SJCRH30 (cell line): ENCODE measurements at regions not wholly inside any gene's neighbourhood (a gene's known extent, or its start where the extent isn't known, plus 50 kb on each side); places are given as distances from the start of the nearest gene placed in this dataset.

Source experiments
- DNase-seq, 2 experiments: peaks; one replicate each; pipeline ENCODE4 v3.0.0-alpha.2; 2015 to 2020
- H3K27ac ChIP-seq: fragments of 250-450 bp; sonication (Bioruptor Pico); 2 replicates; pipeline ENCODE4 v1.5.1; 2020; ENCODE audit warnings: mild to moderate bottlenecking, moderate library complexity
- H3K27me3 ChIP-seq: fragments of 250-450 bp; sonication (Bioruptor Pico); 2 replicates; pipeline ENCODE4 v1.5.1; 2020; ENCODE audit warnings: mild to moderate bottlenecking, moderate library complexity
- H3K36me3 ChIP-seq: fragments of 250-450 bp; sonication (Bioruptor Pico); 2 replicates; pipeline ENCODE4 v1.5.1; 2020; ENCODE audit warnings: mild to moderate bottlenecking, moderate library complexity
- H3K4me1 ChIP-seq: fragments of 250-450 bp; sonication (Bioruptor Pico); 2 replicates; pipeline ENCODE4 v1.5.1; 2020; ENCODE audit warnings: mild to moderate bottlenecking, moderate library complexity
- H3K4me3 ChIP-seq: fragments of 250-450 bp; sonication (Bioruptor Pico); 2 replicates; pipeline ENCODE4 v1.5.1; 2020; ENCODE audit warnings: mild to moderate bottlenecking, moderate library complexity
- H3K9me3 ChIP-seq: fragments of 250-450 bp; sonication (Bioruptor Pico); replicated peaks from 2 replicates; pipeline ENCODE4 v1.5.1; 2020; ENCODE audit warnings: mild to moderate bottlenecking, moderate library complexity

DNA sequence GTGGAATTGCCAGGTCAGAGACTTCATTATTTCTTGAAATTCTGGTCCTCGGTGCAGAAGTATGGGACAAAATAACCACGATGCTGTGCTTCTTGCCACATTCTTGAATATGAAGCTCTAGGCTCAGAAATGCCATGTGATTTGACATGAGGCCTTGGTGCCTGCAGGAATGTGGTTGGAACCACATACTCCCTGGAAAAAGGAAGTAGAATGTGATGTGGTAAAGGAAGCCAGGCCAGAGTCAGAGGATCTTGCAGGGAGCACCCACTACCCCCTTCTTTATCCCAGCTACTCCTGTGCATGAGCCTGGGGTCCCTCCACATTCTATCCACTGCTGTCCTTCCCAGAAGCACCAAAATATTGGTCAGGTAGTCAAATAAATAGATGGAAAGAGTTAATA lies 80.9 kb downstream of the FOXD1 start:
- H3K4me3 ChIP-seq, result no peak overlapping the region
- DNase-seq, result no peak
- peaks cover 9% of the 10 kb centered on the region; the same call in 1 of the 2 replicates for H3K27me3 ChIP-seq
- no peak overlapping the region for H3K27ac ChIP-seq
- H3K4me1 ChIP-seq, result no peaks in the 10 kb centered on the region
- no peaks in the 10 kb centered on the region for H3K36me3 ChIP-seq
- no peaks in the 10 kb centered on the region for H3K9me3 ChIP-seq

DNA sequence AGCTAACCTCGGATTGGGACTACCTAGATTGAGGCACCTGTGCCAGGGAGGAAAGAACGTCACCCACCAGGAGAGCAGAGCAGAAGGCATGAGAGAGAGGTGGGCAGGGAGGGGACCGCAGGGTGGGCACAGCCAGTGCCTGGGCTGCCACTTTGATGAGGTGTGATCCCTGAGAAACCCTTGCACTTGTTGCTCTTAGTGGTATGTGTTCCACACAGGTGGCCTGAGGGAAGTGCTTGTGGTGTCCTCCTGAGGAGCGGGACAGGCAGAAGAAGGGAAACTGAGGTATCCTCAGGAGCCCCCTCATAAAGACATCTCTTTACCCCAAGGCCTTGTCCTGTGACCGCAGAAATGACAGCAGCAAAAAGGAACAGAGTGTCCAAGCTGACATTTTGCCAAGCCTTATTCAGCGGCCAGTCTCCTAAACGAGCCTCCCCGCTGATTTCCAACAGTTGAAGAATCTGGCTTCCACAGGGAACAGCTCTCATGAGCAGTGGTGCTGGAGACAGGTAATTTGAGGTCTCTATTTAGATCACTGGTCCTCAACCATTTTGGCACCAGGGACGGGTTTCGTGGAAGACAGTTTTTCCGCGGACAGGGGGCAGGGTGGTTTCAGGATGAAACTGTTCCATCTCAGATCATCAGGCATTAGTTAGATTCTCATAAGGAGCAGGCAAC lies 82.4 kb downstream of the FOXD1 start:
- H3K9me3 ChIP-seq, result no peaks in the 10 kb centered on the region
- H3K27ac ChIP-seq, result no peak overlapping the region
- H3K36me3 ChIP-seq, result no peaks in the 10 kb centered on the region
- H3K4me1 ChIP-seq, result no peaks in the 10 kb centered on the region
- DNase-seq, result no peak
- H3K27me3 ChIP-seq, result peaks cover 9% of the 10 kb centered on the region; the same call in 1 of the 2 replicates
- H3K4me3 ChIP-seq, result no peak overlapping the region

DNA sequence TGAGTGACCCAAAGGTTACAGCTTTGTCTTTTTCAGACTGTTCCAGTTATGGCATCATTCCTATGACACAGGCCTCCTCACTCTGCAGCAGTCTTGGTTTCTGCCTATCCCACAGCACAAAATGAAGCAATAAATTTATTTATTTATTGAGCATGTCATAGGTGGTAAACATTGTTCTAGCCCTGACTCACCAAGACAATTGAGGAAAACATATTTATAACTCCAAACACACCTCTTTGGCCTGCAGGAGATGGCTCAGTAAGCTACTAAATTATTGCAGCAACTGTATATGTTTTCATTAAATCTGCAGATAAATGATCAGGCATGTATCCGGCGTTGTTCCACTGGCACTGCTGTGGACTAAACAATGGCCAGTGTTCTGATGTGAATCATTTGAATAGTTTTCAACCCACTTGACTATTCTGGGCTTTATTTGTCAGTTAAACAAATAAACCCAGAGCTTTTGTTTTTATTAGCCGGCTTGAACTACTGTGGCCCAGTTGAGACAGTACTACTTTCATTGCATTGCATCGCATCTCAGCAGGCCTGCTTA lies 83.2 kb downstream of the FOXD1 start:
- Histone ChIP-seq H3K27ac (no peak overlapping the region), H3K9me3 (no peaks in the 10 kb centered on the region), H3K27me3 (peaks cover 4% of the 10 kb centered on the region; the same call in 1 of the 2 replicates), H3K4me1 (no peaks in the 10 kb centered on the region), H3K36me3 (no peaks in the 10 kb centered on the region), H3K4me3 (no peak overlapping the region)
- no peak for DNase-seq

DNA sequence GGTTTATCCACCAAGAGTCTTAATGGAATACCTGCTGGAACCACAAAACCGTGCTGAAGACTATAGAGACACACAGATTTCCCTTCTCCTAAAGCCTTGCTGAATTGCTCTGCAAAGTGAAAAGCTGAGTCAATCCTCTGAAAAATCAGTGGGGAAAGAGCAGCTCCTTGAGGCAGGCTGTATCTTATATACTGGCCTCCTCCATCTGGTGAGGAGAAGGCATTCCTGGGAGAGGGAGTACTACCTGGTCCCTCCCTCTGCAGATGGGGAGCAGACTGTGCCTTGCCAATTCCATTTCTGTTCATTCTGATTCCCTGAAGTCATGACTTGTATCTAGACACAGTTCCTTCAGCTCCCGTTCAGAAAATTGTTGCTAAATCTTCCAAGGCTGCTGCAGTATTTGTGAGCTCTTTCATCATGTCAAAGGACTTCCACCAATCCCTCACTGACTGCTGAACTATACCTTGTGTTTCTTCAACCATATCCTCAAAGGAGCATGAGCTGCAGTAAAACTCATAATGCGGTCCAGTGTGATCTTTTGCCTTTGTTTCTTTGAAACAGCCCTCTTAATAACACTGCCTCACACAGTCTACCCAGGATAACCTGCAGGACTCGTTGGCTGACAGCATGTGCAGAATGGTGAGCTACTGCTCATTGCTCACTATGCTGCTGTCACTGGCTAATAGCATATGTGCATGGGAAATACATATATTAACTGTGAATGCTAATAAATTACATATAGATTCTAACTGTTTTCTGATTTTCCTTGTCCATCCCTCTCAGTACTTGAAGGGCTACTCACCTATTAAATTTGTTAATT lies 84.5 kb downstream of the FOXD1 start:
- no peak for DNase-seq
- Histone ChIP-seq H3K36me3 (no peaks in the 10 kb centered on the region), H3K4me3 (no peak overlapping the region), H3K9me3 (no peaks in the 10 kb centered on the region), H3K27ac (no peak overlapping the region), H3K4me1 (no peaks in the 10 kb centered on the region), H3K27me3 (no peaks in the 10 kb centered on the region)

DNA sequence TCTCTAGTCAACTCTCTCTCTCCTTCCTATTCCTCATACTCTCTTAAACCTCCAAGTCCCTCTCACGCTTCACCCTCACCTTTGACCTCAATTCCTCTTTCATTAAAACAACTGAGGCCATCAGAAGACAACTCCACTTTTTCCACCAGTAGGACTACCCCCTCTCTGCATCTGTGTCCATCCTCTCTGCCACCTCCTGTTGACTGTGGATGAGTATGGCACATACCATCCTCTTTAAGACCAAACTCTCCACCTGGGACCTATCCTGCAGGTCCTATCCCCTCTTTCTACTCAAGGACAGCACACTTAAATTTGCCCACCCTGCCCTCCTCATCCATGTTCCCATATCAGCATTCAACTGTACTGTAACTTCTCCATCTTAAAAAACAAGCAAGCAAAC lies 89.2 kb downstream of the FOXD1 start:
- H3K36me3 ChIP-seq, result no peaks in the 10 kb centered on the region
- no peak for DNase-seq
- H3K27ac ChIP-seq, result no peak overlapping the region
- no peaks in the 10 kb centered on the region for H3K27me3 ChIP-seq
- no peaks in the 10 kb centered on the region for H3K4me1 ChIP-seq
- no peak overlapping the region for H3K4me3 ChIP-seq
- no peaks in the 10 kb centered on the region for H3K9me3 ChIP-seq

DNA sequence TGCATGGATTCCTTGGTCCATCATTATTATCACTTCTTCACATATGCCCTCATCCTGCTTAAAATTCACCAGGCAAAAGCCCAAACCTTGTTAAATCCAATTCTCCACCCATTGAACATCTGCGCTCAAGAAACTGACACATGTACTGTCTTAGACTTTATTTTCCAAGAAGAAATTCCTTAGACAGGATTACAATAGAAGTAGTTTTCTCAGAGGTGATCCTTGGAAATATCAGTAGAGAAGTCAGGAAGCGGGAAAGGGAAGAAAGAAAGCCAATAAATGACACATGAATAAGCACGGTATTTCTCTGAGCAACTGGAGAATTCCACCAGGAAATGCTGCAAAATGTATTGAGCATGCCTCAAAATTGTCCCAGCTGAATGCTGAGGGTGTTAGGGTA lies 90.2 kb downstream of the FOXD1 start:
- H3K4me1 ChIP-seq, result no peaks in the 10 kb centered on the region
- DNase-seq, result no peak
- no peak overlapping the region for H3K27ac ChIP-seq
- H3K27me3 ChIP-seq, result no peaks in the 10 kb centered on the region
- H3K36me3 ChIP-seq, result no peaks in the 10 kb centered on the region
- no peak overlapping the region for H3K4me3 ChIP-seq
- no peaks in the 10 kb centered on the region for H3K9me3 ChIP-seq

DNA sequence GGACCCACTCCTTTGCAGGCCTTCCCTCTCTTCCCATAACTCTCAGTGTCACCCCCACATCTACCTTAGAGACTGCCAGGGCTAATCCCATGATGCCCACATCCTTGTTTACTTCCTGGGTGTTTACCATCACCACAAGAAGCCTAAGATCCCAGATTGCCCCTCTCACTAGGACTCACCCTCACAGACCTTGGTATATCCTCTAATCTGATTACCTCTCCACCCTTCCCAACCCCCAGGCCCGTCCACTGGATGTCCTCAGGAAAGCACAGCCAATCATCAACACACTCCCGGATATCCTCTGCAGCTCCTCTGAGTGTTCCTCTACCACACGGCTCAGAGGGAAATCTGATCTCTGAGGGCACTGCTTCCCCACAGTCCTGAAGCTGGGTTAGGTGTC lies 91.0 kb downstream of the FOXD1 start:
- no peaks in the 10 kb centered on the region for H3K36me3 ChIP-seq
- no peak overlapping the region for H3K4me3 ChIP-seq
- no peaks in the 10 kb centered on the region for H3K4me1 ChIP-seq
- no peak overlapping the region for H3K27ac ChIP-seq
- DNase-seq, result no peak
- no peaks in the 10 kb centered on the region for H3K27me3 ChIP-seq
- H3K9me3 ChIP-seq, result no peaks in the 10 kb centered on the region

DNA sequence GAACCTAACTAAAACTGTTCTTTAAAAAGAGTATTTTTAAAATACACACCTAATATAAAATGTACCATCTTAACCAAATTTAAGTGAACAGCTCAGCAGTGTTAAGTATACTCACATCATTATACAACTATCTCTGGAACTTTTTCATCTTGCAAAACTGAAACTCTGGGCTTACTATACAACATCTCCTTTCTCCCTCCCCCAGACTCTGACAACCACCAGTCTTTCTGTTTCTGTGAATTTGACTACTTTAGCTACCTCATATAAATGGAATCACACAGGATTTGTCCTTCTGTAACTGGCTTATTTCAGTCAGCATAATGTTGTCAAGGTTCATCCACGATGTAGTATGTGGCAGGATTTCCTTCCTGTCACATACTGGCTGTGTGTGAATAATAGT lies 93.5 kb downstream of the FOXD1 start:
- no peak overlapping the region for H3K4me3 ChIP-seq
- H3K4me1 ChIP-seq, result no peaks in the 10 kb centered on the region
- H3K27ac ChIP-seq, result no peak overlapping the region
- no peak for DNase-seq
- H3K27me3 ChIP-seq, result no peaks in the 10 kb centered on the region
- no peaks in the 10 kb centered on the region for H3K36me3 ChIP-seq
- no peaks in the 10 kb centered on the region for H3K9me3 ChIP-seq

DNA sequence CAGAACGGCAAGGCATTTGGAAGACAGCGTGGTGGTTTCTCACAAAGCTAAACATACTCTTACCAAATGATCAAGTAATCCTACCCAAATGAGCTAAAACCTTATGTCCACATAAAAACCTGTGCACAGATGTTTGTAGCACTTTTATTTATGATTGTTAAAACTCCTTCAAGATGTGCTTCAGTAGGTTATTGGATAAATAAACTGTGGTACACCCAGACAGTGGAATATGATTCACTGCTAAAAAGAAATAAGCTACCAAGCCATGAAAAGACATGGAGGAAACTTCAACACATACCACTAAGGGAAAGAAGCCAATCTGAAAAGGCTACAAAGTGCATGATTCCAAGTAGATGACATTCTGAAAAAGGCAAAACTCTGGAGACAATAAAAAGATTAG lies 94.2 kb downstream of the FOXD1 start:
- H3K36me3 ChIP-seq, result no peaks in the 10 kb centered on the region
- H3K27ac ChIP-seq, result no peak overlapping the region
- H3K9me3 ChIP-seq, result no peaks in the 10 kb centered on the region
- H3K4me1 ChIP-seq, result no peaks in the 10 kb centered on the region
- DNase-seq, result no peak
- no peak overlapping the region for H3K4me3 ChIP-seq
- no peaks in the 10 kb centered on the region for H3K27me3 ChIP-seq

DNA sequence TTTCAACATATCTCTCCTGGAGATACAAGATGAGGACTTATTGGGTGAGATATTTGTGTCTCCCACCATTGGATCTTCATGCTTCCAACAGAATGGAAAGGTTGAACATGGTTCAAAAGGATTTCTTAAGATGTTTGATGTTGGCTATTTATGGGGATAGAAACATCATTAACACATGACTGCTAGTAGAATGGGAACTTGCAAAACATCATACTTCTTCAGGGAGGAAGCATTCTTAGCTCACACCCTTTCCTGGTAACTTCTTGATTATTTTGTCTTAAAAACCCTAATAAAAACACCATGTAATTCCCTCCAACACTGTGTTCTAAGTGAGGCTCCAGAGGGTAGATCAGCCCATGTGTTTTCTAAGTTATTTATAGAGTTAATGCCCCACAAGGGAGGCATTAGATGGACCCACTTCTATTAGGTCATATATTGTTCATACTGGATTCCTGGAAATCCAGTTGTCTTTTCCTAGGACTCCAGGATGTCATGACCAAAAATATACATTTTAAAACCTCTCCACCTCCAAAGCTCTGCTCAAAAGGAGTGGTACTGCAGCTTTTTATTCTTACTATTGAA lies 95.8 kb downstream of the FOXD1 start:
- Histone ChIP-seq H3K36me3 (no peaks in the 10 kb centered on the region), H3K4me1 (no peaks in the 10 kb centered on the region), H3K27ac (no peak overlapping the region), H3K27me3 (no peaks in the 10 kb centered on the region), H3K9me3 (no peaks in the 10 kb centered on the region), H3K4me3 (no peak overlapping the region)
- no peak for DNase-seq

DNA sequence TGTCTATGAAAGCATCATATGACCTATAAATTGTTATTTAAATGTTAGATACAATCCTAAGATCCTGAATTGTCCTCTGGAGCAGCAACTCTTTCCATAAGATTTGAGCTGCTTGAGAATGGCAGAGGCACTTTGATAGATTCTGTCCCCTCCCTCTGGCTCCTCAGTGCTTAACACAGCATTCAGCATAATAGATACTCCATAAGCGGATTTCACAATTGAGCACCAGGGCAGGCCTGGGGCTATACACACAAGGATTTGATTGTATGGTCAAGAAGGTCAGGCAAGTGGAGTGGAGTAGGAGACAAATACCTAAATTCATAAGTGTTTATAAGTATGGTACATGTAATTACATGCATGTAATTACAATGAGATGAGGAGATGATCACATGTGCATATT lies 96.3 kb downstream of the FOXD1 start:
- no peaks in the 10 kb centered on the region for H3K9me3 ChIP-seq
- no peaks in the 10 kb centered on the region for H3K4me1 ChIP-seq
- H3K27me3 ChIP-seq, result no peaks in the 10 kb centered on the region
- no peak overlapping the region for H3K27ac ChIP-seq
- DNase-seq, result no peak
- H3K36me3 ChIP-seq, result no peaks in the 10 kb centered on the region
- no peak overlapping the region for H3K4me3 ChIP-seq

DNA sequence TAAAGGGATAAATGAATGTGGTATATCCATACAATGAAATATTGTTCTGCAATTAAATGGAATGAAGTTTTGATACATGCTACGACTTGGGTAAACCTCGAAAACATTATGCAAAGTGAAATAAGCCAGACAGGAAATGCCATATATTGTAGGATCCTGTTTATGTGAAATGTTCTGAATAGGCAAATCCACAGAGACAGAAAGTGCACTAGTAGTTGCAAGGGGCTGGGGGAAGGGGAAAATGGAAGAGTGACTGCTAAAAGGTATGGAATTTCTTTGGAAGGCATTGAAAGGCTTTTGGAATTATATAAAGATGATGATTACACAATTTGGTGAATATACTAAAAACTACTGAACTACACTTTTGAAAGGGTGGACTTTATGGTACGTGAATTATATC lies 97.0 kb downstream of the FOXD1 start:
- Histone ChIP-seq H3K27me3 (no peaks in the 10 kb centered on the region), H3K36me3 (no peaks in the 10 kb centered on the region), H3K4me1 (no peaks in the 10 kb centered on the region), H3K9me3 (0 out of 2 replicates have a peak, but pooled peaks cover 2% of the 10 kb centered on the region), H3K27ac (no peak overlapping the region), H3K4me3 (no peak overlapping the region)
- DNase-seq, result no peak

DNA sequence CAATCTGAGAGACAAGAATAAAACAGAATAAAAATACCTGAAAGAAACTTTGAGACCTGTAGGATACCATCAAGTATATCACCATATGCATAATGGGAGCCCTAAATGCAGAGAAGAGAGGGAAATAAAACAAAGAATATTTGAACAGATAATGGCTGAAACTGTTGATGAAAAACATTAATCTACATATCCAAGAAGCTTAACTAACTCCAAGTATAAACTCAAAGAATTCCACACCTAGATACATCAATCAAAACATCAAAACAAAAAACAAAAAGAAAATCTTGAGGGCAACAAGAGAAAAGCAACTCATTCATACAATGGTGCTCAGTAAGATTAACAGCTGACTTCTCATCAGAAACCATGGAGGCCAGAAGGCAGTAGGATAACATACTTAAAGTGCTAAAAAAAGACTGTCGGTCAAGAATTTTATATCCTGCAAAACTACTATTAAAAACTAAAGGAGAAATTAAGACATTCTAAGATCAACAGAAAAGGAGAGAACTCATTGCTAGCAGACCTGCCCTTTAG lies 101.6 kb downstream of the FOXD1 start:
- Histone ChIP-seq H3K27me3 (no peaks in the 10 kb centered on the region), H3K4me3 (no peak overlapping the region), H3K36me3 (no peaks in the 10 kb centered on the region), H3K9me3 (0 out of 2 replicates have a peak, but pooled peaks cover 2% of the 10 kb centered on the region), H3K27ac (no peak overlapping the region), H3K4me1 (no peaks in the 10 kb centered on the region)
- no peak for DNase-seq

DNA sequence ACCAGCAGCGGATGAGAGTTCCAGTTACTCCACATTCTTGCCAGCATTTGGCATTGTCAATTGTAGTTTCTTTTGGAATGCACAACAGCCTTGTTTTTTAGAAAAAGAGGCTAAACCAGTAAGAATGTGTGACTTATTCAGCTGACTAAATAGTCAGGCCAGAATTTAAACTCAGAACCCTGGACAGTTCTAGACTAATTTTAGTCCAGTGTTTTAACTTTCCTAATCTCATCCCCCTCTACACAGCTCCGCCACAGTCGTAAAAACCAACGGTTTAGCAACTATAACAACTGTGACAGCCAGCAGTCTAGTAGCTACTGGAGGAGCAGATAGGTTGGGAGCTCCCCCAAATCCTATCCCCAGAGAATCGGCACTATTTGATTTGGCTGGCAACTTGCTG lies 103.7 kb downstream of the FOXD1 start:
- no peak for DNase-seq

DNA sequence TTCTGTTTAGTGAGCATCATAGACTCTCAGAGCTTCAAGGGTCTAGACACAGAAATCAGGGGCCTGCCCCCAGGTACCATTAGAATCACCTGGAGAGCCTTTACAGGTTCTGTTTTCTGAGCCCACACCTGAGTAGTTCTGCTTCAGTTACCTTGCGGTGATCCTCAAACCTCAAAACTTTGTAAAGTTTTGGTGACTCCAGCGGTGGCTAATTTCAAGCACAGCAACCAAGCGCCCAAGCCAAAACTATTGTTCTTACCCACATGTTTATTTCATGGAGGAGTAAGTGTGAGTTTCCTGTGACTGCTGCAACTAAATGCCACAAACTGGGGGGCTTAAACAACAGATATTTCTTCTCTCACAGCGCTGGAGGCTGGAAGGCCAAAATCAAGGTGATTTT lies 108.9 kb downstream of the FOXD1 start:
- Histone ChIP-seq H3K36me3 (no peaks in the 10 kb centered on the region), H3K4me1 (no peaks in the 10 kb centered on the region), H3K27me3 (peaks cover 16% of the 10 kb centered on the region), H3K4me3 (no peak overlapping the region), H3K27ac (no peak overlapping the region), H3K9me3 (no peaks in the 10 kb centered on the region; the same call in 1 of the 2 replicates)
- DNase-seq, result no peak

More for the DNA sequence above, 103.7 kb downstream of the FOXD1 start:
- H3K9me3 ChIP-seq, result peaks cover 2% of the 10 kb centered on the region; the same call in 1 of the 2 replicates
- H3K27ac ChIP-seq, result no peak overlapping the region
- H3K27me3 ChIP-seq, result no peaks in the 10 kb centered on the region
- H3K4me3 ChIP-seq, result no peak overlapping the region
- H3K36me3 ChIP-seq, result no peaks in the 10 kb centered on the region
- no peaks in the 10 kb centered on the region for H3K4me1 ChIP-seq
